ENCODE measurements at regions not wholly inside any gene's neighbourhood (a gene's known extent, or its start where the extent isn't known, plus 50 kb on each side); places are given as distances from the start of the nearest gene placed in this dataset.
A peak's percentile ranks its signal among the peaks of the same experiment; 100 is the strongest.

- H3F3A ChIP-seq (ENCODE audit: insufficient read depth, low read length), result no peaks in the 10 kb centered on the region
- no peaks in the 10 kb centered on the region for H3K9me3 ChIP-seq (replicated peaks; ENCODE audit: insufficient read depth, low read length)
- no peak for DNase-seq
- no peaks in the 10 kb centered on the region for H3K4me1 ChIP-seq (ENCODE audit: low read length)
- no peaks in the 10 kb centered on the region for H3K27me3 ChIP-seq (replicated peaks; ENCODE audit: insufficient read depth, low read length)
- H4K20me1 ChIP-seq (ENCODE audit: insufficient read depth, low read length), result no peaks in the 10 kb centered on the region
- no peaks in the 10 kb centered on the region for H3K9me2 ChIP-seq (replicated peaks; ENCODE audit: insufficient read depth, low read length)
- H3K79me2 ChIP-seq (ENCODE audit: low read length), result no peaks in the 10 kb centered on the region
- H3K9ac ChIP-seq (ENCODE audit: low read length), result no peak overlapping the region
- no peak overlapping the region for H2AFZ ChIP-seq (ENCODE audit: low read length)
- no peak overlapping the region for H3K4me2 ChIP-seq (ENCODE audit: low read depth, low read length)
- no peak for TF ChIP-seq EZH2 (optimal IDR thresholded peaks at IDR 0.05; ENCODE audit: low read depth, low read length)
- TF ChIP-seq EZH2phosphoT487 (IDR thresholded peaks at IDR 0.05; ENCODE audit: low read length), result no peak
- TF ChIP-seq, protein P1, sequence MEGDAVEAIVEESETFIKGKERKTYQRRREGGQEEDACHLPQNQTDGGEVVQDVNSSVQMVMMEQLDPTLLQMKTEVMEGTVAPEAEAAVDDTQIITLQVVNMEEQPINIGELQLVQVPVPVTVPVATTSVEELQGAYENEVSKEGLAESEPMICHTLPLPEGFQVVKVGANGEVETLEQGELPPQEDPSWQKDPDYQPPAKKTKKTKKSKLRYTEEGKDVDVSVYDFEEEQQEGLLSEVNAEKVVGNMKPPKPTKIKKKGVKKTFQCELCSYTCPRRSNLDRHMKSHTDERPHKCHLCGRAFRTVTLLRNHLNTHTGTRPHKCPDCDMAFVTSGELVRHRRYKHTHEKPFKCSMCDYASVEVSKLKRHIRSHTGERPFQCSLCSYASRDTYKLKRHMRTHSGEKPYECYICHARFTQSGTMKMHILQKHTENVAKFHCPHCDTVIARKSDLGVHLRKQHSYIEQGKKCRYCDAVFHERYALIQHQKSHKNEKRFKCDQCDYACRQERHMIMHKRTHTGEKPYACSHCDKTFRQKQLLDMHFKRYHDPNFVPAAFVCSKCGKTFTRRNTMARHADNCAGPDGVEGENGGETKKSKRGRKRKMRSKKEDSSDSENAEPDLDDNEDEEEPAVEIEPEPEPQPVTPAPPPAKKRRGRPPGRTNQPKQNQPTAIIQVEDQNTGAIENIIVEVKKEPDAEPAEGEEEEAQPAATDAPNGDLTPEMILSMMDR (IDR thresholded peaks at IDR 0.05; ENCODE audit: low read length), result no peak
- H3K36me3 ChIP-seq (replicated peaks; ENCODE audit: insufficient read depth, low read length), result no peaks in the 10 kb centered on the region
- H3K27ac ChIP-seq (ENCODE audit: low read length), result no peak overlapping the region
- no peak overlapping the region for H3K4me3 ChIP-seq (ENCODE audit: low read length)
These were observed 472.1 kb upstream of the TNC start for GRCh38 chr9:115590011-115590410.

DNA sequence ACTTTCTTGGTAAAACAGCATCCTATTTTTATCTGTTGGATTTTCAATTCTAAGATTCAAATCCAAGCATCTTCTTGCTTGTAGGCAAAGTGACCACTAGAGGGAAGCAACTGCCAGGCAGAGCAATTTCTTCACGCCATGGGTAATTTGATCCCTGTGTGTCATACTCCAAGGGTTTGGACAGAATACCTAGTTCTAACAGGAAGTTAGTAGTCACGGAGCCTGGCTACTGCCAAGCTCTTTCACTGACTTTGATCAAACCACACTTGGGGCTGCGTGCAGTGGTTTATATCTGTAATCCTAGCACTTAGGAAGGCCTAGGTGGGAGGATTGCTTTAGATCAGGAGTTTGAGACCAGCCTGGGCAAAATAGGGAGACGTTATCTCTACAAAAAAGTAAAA, 473.6 kb upstream of the TNC start:
- H3K9me3 ChIP-seq (replicated peaks; ENCODE audit: insufficient read depth, low read length), result no peaks in the 10 kb centered on the region
- no peaks in the 10 kb centered on the region for H3K79me2 ChIP-seq (ENCODE audit: low read length)
- no peak overlapping the region for H2AFZ ChIP-seq (ENCODE audit: low read length)
- H3K36me3 ChIP-seq (replicated peaks; ENCODE audit: insufficient read depth, low read length), result no peaks in the 10 kb centered on the region
- H3K27me3 ChIP-seq (replicated peaks; ENCODE audit: insufficient read depth, low read length), result no peaks in the 10 kb centered on the region
- TF ChIP-seq, protein P1 (IDR thresholded peaks at IDR 0.05; ENCODE audit: low read length), result peak; percentile 86
- no peak for TF ChIP-seq EZH2 (optimal IDR thresholded peaks at IDR 0.05; ENCODE audit: low read depth, low read length)
- no peak for TF ChIP-seq EZH2phosphoT487 (IDR thresholded peaks at IDR 0.05; ENCODE audit: low read length)
- H3F3A ChIP-seq (ENCODE audit: insufficient read depth, low read length), result no peaks in the 10 kb centered on the region
- no peak overlapping the region for H3K9ac ChIP-seq (ENCODE audit: low read length)
- no peak overlapping the region for H3K4me3 ChIP-seq (ENCODE audit: low read length)
- H4K20me1 ChIP-seq (ENCODE audit: insufficient read depth, low read length), result no peaks in the 10 kb centered on the region
- peak; percentile 71 for DNase-seq
- no peaks in the 10 kb centered on the region for H3K9me2 ChIP-seq (replicated peaks; ENCODE audit: insufficient read depth, low read length)
- no peak overlapping the region for H3K27ac ChIP-seq (ENCODE audit: low read length)
- no peaks in the 10 kb centered on the region for H3K4me1 ChIP-seq (ENCODE audit: low read length)
- H3K4me2 ChIP-seq (ENCODE audit: low read depth, low read length), result no peak overlapping the region

DNA sequence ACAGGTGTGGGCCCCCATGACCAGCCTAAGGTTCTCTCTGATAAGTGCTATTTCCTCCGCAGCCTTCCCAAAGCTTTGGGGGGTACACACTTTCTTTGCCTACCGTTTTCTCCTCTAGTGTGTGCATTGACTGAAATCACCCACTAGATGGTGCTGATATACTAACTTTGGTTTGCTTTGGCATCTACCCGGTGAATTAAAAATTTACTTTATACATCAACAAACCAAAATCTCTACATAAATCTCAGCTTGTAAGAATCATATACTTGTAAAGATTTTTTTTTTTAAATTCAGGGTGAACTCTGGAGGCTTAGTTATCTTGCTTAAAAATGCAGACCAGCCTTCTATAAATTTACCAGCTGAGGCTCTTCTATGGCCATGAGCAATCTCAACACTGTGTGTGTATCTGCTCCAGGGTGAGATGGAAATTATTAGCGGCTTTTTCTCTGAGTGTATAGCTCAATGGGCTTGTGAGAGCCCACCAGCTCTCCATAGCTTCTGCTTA, 475.7 kb upstream of the TNC start:
- no peak overlapping the region for H3K9ac ChIP-seq (ENCODE audit: low read length)
- H3K9me2 ChIP-seq (replicated peaks; ENCODE audit: insufficient read depth, low read length), result no peaks in the 10 kb centered on the region
- no peaks in the 10 kb centered on the region for H3K79me2 ChIP-seq (ENCODE audit: low read length)
- no peak overlapping the region for H3K4me2 ChIP-seq (ENCODE audit: low read depth, low read length)
- no peaks in the 10 kb centered on the region for H3K27me3 ChIP-seq (replicated peaks; ENCODE audit: insufficient read depth, low read length)
- H3K36me3 ChIP-seq (replicated peaks; ENCODE audit: insufficient read depth, low read length), result no peaks in the 10 kb centered on the region
- peak; percentile 21 for DNase-seq
- no peaks in the 10 kb centered on the region for H3F3A ChIP-seq (ENCODE audit: insufficient read depth, low read length)
- TF ChIP-seq EZH2phosphoT487 (IDR thresholded peaks at IDR 0.05; ENCODE audit: low read length), result no peak
- no peak for TF ChIP-seq EZH2 (optimal IDR thresholded peaks at IDR 0.05; ENCODE audit: low read depth, low read length)
- TF ChIP-seq, protein P1 (IDR thresholded peaks at IDR 0.05; ENCODE audit: low read length), result peak; percentile 76
- H3K4me3 ChIP-seq (ENCODE audit: low read length), result no peak overlapping the region
- H2AFZ ChIP-seq (ENCODE audit: low read length), result no peak overlapping the region
- no peaks in the 10 kb centered on the region for H3K4me1 ChIP-seq (ENCODE audit: low read length)
- no peaks in the 10 kb centered on the region for H4K20me1 ChIP-seq (ENCODE audit: insufficient read depth, low read length)
- H3K9me3 ChIP-seq (replicated peaks; ENCODE audit: insufficient read depth, low read length), result no peaks in the 10 kb centered on the region
- no peak overlapping the region for H3K27ac ChIP-seq (ENCODE audit: low read length)
